ENCODE measurements at regions not wholly inside any gene's neighbourhood (a gene's known extent, or its start where the extent isn't known, plus 50 kb on each side); places are given as distances from the start of the nearest gene placed in this dataset.

- H3K9me3 Mint-ChIP-seq = peaks cover 74% of the 10 kb centered on the region
- H3K36me3 Mint-ChIP-seq (ENCODE audit: low read depth) = no peaks in the 10 kb centered on the region
- H3K27ac Mint-ChIP-seq = no peak overlapping the region
- H3K4me3 Mint-ChIP-seq = no peak overlapping the region
- no peaks in the 10 kb centered on the region for H3K27me3 Mint-ChIP-seq
- DNase-seq = no peak
- H3K4me1 Mint-ChIP-seq (ENCODE audit: low read depth) = no peaks in the 10 kb centered on the region
Observed at GRCh38 chr16:35691057-35691456, 2231.6 kb downstream of the TP53TG3F start.

- Mint-ChIP-seq H3K4me1 (ENCODE audit: low read depth) (no peaks in the 10 kb centered on the region), H3K27me3 (no peaks in the 10 kb centered on the region), H3K36me3 (ENCODE audit: low read depth) (no peaks in the 10 kb centered on the region), H3K9me3 (peaks cover 69% of the 10 kb centered on the region), H3K4me3 (no peak overlapping the region), H3K27ac (no peak overlapping the region)
- DNase-seq = no peak
Observed at GRCh38 chr16:35692824-35693223, 2233.4 kb downstream of the TP53TG3F start.

DNA sequence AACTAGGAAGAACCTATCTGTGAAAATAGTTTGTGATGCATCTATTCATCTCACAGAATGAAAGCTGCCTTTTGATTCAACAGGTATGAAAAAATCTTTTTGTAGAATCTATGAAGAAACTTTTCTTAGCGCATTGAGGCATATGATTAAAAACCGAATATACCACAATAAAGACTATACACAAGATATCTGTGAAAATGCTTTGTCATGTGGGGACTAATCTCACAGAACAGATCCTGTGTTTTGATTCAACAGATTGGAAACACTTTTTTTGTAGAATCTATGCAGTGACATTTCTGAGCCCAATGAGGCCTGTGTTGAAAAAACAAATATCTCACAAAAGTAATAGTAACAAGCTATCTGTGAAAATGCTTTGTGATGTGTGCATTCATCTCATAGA is 2247.5 kb downstream of the TP53TG3F start:
- Mint-ChIP-seq H3K27ac (no peak overlapping the region), H3K4me1 (ENCODE audit: low read depth) (no peaks in the 10 kb centered on the region), H3K4me3 (no peak overlapping the region), H3K27me3 (no peaks in the 10 kb centered on the region), H3K9me3 (peaks cover 23% of the 10 kb centered on the region), H3K36me3 (ENCODE audit: low read depth) (no peaks in the 10 kb centered on the region)
- DNase-seq = no peak

DNA sequence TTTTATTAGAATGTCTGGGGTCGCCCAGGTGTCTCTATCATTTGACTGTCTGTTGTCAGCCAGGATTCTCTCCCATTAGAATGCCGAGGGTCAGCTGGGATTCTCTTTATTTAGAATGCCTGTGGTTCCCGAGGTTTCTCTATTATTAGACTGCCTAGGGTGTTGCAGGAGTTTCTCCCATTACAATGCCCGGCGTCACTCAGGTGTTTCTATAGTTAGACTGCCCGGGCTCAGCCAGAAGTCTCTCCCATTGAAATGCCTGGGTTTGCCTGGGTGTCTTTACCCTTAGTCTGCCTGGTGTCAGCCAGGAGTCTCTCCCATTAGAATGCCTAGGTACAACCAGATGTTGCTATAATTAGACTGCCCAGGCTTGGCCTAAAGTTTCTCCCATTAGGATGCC is 2252.0 kb downstream of the TP53TG3F start:
- H3K27me3 Mint-ChIP-seq = no peaks in the 10 kb centered on the region
- H3K9me3 Mint-ChIP-seq = peaks cover 29% of the 10 kb centered on the region
- H3K4me1 Mint-ChIP-seq (ENCODE audit: low read depth) = no peaks in the 10 kb centered on the region
- no peak overlapping the region for H3K4me3 Mint-ChIP-seq
- no peaks in the 10 kb centered on the region for H3K36me3 Mint-ChIP-seq (ENCODE audit: low read depth)
- no peak for DNase-seq
- no peak overlapping the region for H3K27ac Mint-ChIP-seq

GRCh38 chr16:35711958-35712357 is 2252.5 kb downstream of the TP53TG3F start:
- no peak for DNase-seq
- no peaks in the 10 kb centered on the region for H3K27me3 Mint-ChIP-seq
- no peak overlapping the region for H3K4me3 Mint-ChIP-seq

DNA sequence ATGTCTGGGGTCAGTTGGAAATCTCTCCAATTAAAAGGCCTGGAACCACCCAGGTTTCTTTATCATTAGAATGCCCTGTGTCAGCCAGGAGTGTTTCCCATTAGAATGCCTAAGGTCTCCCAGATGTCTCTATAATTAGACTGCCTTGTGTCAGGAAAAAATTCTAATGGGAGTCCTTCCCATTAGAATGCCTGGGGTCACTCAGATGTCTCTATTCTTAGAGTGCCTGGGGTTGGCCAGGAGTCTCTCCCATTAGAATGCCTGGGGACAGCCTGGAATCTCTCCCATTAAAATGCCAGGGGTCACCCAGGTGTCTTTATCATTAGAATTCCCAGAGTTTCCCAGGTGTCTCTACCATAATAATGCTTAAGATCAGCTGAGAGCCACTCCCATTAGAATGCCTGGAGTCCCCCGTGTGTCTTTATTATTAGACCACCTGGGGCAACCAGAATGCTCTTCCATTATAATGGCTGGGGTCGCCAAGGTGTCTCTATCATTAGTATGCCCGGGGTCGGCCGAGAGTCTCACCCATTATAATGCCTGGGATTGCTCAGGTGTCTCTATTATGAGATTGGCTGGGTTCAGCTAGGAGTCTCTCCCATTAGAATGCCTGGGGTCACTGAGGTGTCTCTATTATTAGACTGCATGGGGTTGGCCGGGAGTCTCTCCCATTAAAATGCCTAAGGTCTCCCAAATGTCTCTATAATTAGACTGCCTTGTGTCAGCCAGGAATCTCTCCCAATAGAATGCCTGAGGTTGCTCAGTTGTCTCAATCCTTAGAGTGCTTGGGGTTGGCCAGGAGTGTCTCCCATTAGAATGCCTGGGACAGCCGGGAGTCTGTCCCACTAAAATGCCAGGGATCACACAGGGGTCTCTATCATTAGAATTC is 2254.6 kb downstream of the TP53TG3F start:
- H3K27me3 Mint-ChIP-seq = no peaks in the 10 kb centered on the region

More at GRCh38 chr16:35711958-35712357, 2252.5 kb downstream of the TP53TG3F start:
- H3K4me1 Mint-ChIP-seq (ENCODE audit: low read depth) = no peaks in the 10 kb centered on the region
- no peaks in the 10 kb centered on the region for H3K36me3 Mint-ChIP-seq (ENCODE audit: low read depth)
- no peak overlapping the region for H3K27ac Mint-ChIP-seq
- H3K9me3 Mint-ChIP-seq = peaks cover 30% of the 10 kb centered on the region

GRCh38 chr16:35714665-35715064 is 2255.3 kb downstream of the TP53TG3F start:
- no peaks in the 10 kb centered on the region for H3K4me1 Mint-ChIP-seq (ENCODE audit: low read depth)
- H3K36me3 Mint-ChIP-seq (ENCODE audit: low read depth) = no peaks in the 10 kb centered on the region
- H3K27me3 Mint-ChIP-seq = no peaks in the 10 kb centered on the region
- no peak overlapping the region for H3K27ac Mint-ChIP-seq
- no peak for DNase-seq
- H3K4me3 Mint-ChIP-seq = no peak overlapping the region
- H3K9me3 Mint-ChIP-seq = peaks cover 43% of the 10 kb centered on the region

More for the DNA sequence above, 2254.6 kb downstream of the TP53TG3F start:
- no peak overlapping the region for H3K27ac Mint-ChIP-seq
- no peak overlapping the region for H3K4me3 Mint-ChIP-seq
- H3K9me3 Mint-ChIP-seq = peaks cover 36% of the 10 kb centered on the region
- H3K4me1 Mint-ChIP-seq (ENCODE audit: low read depth) = no peaks in the 10 kb centered on the region
- H3K36me3 Mint-ChIP-seq (ENCODE audit: low read depth) = no peaks in the 10 kb centered on the region
- DNase-seq = no peak

- Mint-ChIP-seq H3K4me1 (ENCODE audit: low read depth) (no peaks in the 10 kb centered on the region), H3K27me3 (no peaks in the 10 kb centered on the region), H3K9me3 (peaks cover 53% of the 10 kb centered on the region), H3K4me3 (no peak overlapping the region), H3K27ac (no peak overlapping the region), H3K36me3 (ENCODE audit: low read depth) (no peaks in the 10 kb centered on the region)
- DNase-seq = no peak
Observed at GRCh38 chr16:35724551-35724950, 2265.1 kb downstream of the TP53TG3F start.

DNA sequence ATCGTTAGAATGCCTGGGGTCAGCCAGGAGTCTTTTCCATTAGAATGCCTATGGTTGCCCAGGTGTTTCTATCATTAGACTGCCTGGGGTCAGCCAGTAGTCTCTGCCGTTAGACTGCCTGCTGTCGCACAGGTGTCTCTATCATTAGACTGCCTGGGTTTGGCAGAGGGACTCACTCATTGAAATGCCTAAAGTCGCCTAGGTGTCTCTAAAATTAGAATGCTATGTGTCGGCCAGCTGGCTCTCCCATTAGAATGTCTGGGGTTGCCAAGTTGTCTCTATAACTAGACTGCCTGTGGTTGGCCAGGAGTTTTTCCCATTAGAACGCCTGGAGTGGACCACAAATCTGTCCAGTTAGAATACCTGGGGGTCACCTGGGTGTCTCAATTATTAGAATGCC is 2266.5 kb downstream of the TP53TG3F start:
- no peaks in the 10 kb centered on the region for H3K36me3 Mint-ChIP-seq (ENCODE audit: low read depth)
- H3K9me3 Mint-ChIP-seq = peaks cover 53% of the 10 kb centered on the region
- no peaks in the 10 kb centered on the region for H3K27me3 Mint-ChIP-seq
- DNase-seq = no peak
- no peak overlapping the region for H3K4me3 Mint-ChIP-seq
- no peaks in the 10 kb centered on the region for H3K4me1 Mint-ChIP-seq (ENCODE audit: low read depth)
- no peak overlapping the region for H3K27ac Mint-ChIP-seq

- no peaks in the 10 kb centered on the region for H3K27me3 Mint-ChIP-seq
- H3K4me1 Mint-ChIP-seq (ENCODE audit: low read depth) = no peaks in the 10 kb centered on the region
- peaks cover 48% of the 10 kb centered on the region for H3K9me3 Mint-ChIP-seq
- no peak for DNase-seq
- H3K36me3 Mint-ChIP-seq (ENCODE audit: low read depth) = no peaks in the 10 kb centered on the region
- H3K4me3 Mint-ChIP-seq = no peak overlapping the region
- no peak overlapping the region for H3K27ac Mint-ChIP-seq
Observed at GRCh38 chr16:35730251-35730650, 2270.8 kb downstream of the TP53TG3F start.

GRCh38 chr16:35731341-35732040 is 2272.1 kb downstream of the TP53TG3F start:
- Mint-ChIP-seq H3K4me1 (ENCODE audit: low read depth) (no peaks in the 10 kb centered on the region), H3K9me3 (peaks cover 51% of the 10 kb centered on the region), H3K27me3 (no peaks in the 10 kb centered on the region), H3K27ac (no peak overlapping the region), H3K4me3 (no peak overlapping the region), H3K36me3 (ENCODE audit: low read depth) (no peaks in the 10 kb centered on the region)
- DNase-seq = no peak

DNA sequence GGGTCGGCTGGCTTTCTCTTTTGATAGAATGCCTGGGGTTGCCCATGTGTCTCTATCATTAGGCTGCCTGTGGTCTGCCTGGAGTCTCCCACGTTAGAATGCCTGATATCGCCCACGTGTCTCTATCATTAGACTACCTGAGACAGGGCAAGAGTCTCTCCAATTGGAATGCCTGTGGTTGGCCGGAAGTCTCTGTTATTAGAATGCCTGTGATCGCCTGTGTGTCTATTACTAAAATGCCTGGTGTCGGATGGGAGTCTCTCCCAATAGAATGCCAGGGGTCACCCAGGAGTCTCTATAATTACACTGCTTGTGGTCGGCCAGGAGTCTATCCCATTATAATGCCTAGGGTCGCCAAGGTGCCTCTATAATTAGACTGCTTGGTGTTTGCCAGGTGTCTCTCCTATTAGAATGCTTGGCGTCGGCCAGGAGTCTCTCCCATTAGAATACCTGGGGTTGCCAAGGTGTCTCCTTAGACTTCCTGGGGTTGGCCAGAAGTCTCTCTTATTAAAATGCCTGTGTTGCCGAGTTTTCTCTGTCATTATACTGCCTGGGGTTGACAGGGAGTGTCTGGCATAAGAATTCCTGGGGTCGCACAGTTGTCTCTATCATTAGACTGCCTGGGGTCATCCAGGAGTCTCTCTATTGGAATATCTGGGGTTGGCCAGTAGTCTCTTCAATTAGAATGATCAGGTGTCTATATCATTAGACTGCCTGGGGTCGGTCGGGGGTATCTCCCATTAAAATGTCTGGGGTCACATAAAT is 2272.8 kb downstream of the TP53TG3F start:
- no peak overlapping the region for H3K27ac Mint-ChIP-seq

GRCh38 chr16:35733278-35733965 is 2274.0 kb downstream of the TP53TG3F start:
- no peaks in the 10 kb centered on the region for H3K4me1 Mint-ChIP-seq (ENCODE audit: low read depth)
- H3K9me3 Mint-ChIP-seq = peaks cover 46% of the 10 kb centered on the region
- H3K27me3 Mint-ChIP-seq = no peaks in the 10 kb centered on the region
- no peak overlapping the region for H3K4me3 Mint-ChIP-seq
- no peaks in the 10 kb centered on the region for H3K36me3 Mint-ChIP-seq (ENCODE audit: low read depth)
- no peak for DNase-seq
- H3K27ac Mint-ChIP-seq = no peak overlapping the region

More for the DNA sequence above, 2272.8 kb downstream of the TP53TG3F start:
- peaks cover 47% of the 10 kb centered on the region for H3K9me3 Mint-ChIP-seq
- H3K4me3 Mint-ChIP-seq = no peak overlapping the region
- H3K4me1 Mint-ChIP-seq (ENCODE audit: low read depth) = no peaks in the 10 kb centered on the region
- no peak for DNase-seq
- H3K36me3 Mint-ChIP-seq (ENCODE audit: low read depth) = no peaks in the 10 kb centered on the region
- H3K27me3 Mint-ChIP-seq = no peaks in the 10 kb centered on the region
